WERI-Rb-1 (cell line): ENCODE measurements at regions not wholly inside any gene's neighbourhood (a gene's known extent, or its start where the extent isn't known, plus 50 kb on each side); places are given as distances from the start of the nearest gene placed in this dataset.
A peak's percentile ranks its signal among the peaks of the same experiment; 100 is the strongest.

Experiments used
- DNase-seq: peaks from one replicate; pipeline ENCODE4 v3.0.0-alpha.2; 2020
- H3K27ac ChIP-seq: fragments of 250-450 bp; sonication (Bioruptor Pico); 2 replicates; pipeline ENCODE4 v1.5.1; 2020; ENCODE audit warnings: mild to moderate bottlenecking, moderate library complexity
- H3K27me3 ChIP-seq: fragments of 250-450 bp; sonication (Bioruptor Pico); 2 replicates; pipeline ENCODE4 v1.5.1; 2021; ENCODE audit warnings: mild to moderate bottlenecking, low read depth, moderate library complexity; ENCODE audit not compliant: insufficient read depth, severe bottlenecking
- H3K36me3 ChIP-seq: fragments of 250-450 bp; sonication (Bioruptor Pico); 2 replicates; pipeline ENCODE4 v1.5.1; 2020; ENCODE audit warnings: mild to moderate bottlenecking, moderate library complexity
- H3K4me3 ChIP-seq: 2 replicates; pipeline ENCODE4 v1.5.1; 2011; ENCODE audit warnings: low read depth, mild to moderate bottlenecking, control low read depth, low read length
- H3K9me3 ChIP-seq: fragments of 250-450 bp; sonication (Bioruptor Pico); 2 replicates; pipeline ENCODE4 v1.5.1; 2021; ENCODE audit warnings: mild to moderate bottlenecking, moderate library complexity; ENCODE audit not compliant: severe bottlenecking
- CTCF ChIP-seq: IDR thresholded peaks from 2 replicates; pipeline ENCODE4 v1.5.1; 2011; ENCODE audit warnings: low read depth, mild to moderate bottlenecking, control low read depth, inconsistent platforms, low read length

- TF ChIP-seq CTCF = no peak
- H3K9me3 ChIP-seq = peaks cover 8% of the 10 kb centered on the region
- H3K36me3 ChIP-seq = no peaks in the 10 kb centered on the region
- H3K4me3 ChIP-seq = peak overlapping the region; percentile 66
- no peaks in the 10 kb centered on the region for H3K27me3 ChIP-seq
- H3K27ac ChIP-seq = peak overlapping the region; percentile 90
- peak; percentile 75 for DNase-seq
Measured at GRCh38 chr9:129351642-129352145, 173.6 kb upstream of the IER5L start.

GRCh38 chr9:129351058-129351641 lies 173.1 kb upstream of the IER5L start:
- H3K9me3 ChIP-seq = peaks cover 6% of the 10 kb centered on the region
- peak; percentile 18; the same call in 1 of the 2 replicates for TF ChIP-seq CTCF
- H3K36me3 ChIP-seq = no peaks in the 10 kb centered on the region
- H3K27ac ChIP-seq = peak overlapping the region; percentile 90
- peak overlapping the region; percentile 66 for H3K4me3 ChIP-seq
- no peaks in the 10 kb centered on the region for H3K27me3 ChIP-seq
- peak; percentile 94 for DNase-seq

GRCh38 chr9:129350143-129350935 lies 172.3 kb upstream of the IER5L start:
- Histone ChIP-seq H3K4me3 (no peak overlapping the region), H3K36me3 (no peaks in the 10 kb centered on the region), H3K27ac (peak overlapping the region; percentile 65)

GRCh38 chr9:129349665-129349947 lies 171.5 kb upstream of the IER5L start:
- no peak overlapping the region for H3K27ac ChIP-seq
- H3K27me3 ChIP-seq = no peaks in the 10 kb centered on the region
- no peaks in the 10 kb centered on the region for H3K36me3 ChIP-seq
- no peak for TF ChIP-seq CTCF
- H3K9me3 ChIP-seq = peaks cover 2% of the 10 kb centered on the region
- DNase-seq = no peak
- no peak overlapping the region for H3K4me3 ChIP-seq

More at GRCh38 chr9:129350143-129350935, 172.3 kb upstream of the IER5L start:
- TF ChIP-seq CTCF = no peak
- no peaks in the 10 kb centered on the region for H3K27me3 ChIP-seq
- peaks cover under 1% of the 10 kb centered on the region for H3K9me3 ChIP-seq
- no peak for DNase-seq

- Histone ChIP-seq H3K27ac (no peak overlapping the region), H3K36me3 (no peaks in the 10 kb centered on the region), H3K9me3 (peaks cover 2% of the 10 kb centered on the region), H3K27me3 (no peaks in the 10 kb centered on the region), H3K4me3 (no peak overlapping the region)
- TF ChIP-seq CTCF = 0 out of 2 replicates have a peak, but pooled peaks have one; percentile 3
- DNase-seq = no peak
Measured at GRCh38 chr9:129348890-129349664, 171.0 kb upstream of the IER5L start.
